GM23338 (cell line): ENCODE measurements at regions not wholly inside any gene's neighbourhood (a gene's known extent, or its start where the extent isn't known, plus 50 kb on each side); places are given as distances from the start of the nearest gene placed in this dataset.

ENCODE experiments used
- ATAC-seq: fragments of 200-7000 bp; cut with Tn5 transposase; 3 replicates; pipeline ENCODE4 v1.9.1; 2020
- DNase-seq: peaks from one replicate; pipeline ENCODE4 v3.0.0-alpha.2; 2015; ENCODE audit warnings: low spot score
- H2AFZ ChIP-seq: fragments of 200-600 bp; sonication (generic); 2 replicates; pipeline ENCODE4 v1.8.0; 2016; ENCODE audit warnings: antibody characterized with exemption, mild to moderate bottlenecking, moderate library complexity
- H3F3A ChIP-seq: fragments of 200-600 bp; sonication (generic); replicated peaks from 2 replicates; pipeline ENCODE4 v1.8.0; 2017; ENCODE audit warnings: antibody characterized with exemption, mixed run types, low read depth
- H3K27ac ChIP-seq: fragments of 200-600 bp; sonication (generic); 2 replicates; pipeline ENCODE4 v1.6.1; 2016; ENCODE audit warnings: low read depth
- H3K27me3 ChIP-seq: fragments of 200-600 bp; sonication (generic); 2 replicates; pipeline ENCODE4 v1.8.0; 2016; ENCODE audit warnings: mild to moderate bottlenecking, mixed run types, moderate library complexity; ENCODE audit not compliant: insufficient read depth
- H3K36me3 ChIP-seq: fragments of 200-600 bp; sonication (generic); 2 replicates; pipeline ENCODE4 v1.8.0; 2016; ENCODE audit warnings: mild to moderate bottlenecking; ENCODE audit not compliant: insufficient read depth
- H3K4me1 ChIP-seq: fragments of 200-600 bp; sonication (generic); 2 replicates; pipeline ENCODE4 v1.8.0; 2016; ENCODE audit warnings: mild to moderate bottlenecking, moderate library complexity; ENCODE audit not compliant: insufficient read depth
- H3K4me2 ChIP-seq: fragments of 200-600 bp; sonication (generic); 2 replicates; pipeline ENCODE4 v1.7.1; 2017; ENCODE audit warnings: mixed run types
- H3K4me3 ChIP-seq: fragments of 200-600 bp; sonication (generic); 2 replicates; pipeline ENCODE4 v1.6.1; 2016; ENCODE audit warnings: mixed run types
- H3K79me2 ChIP-seq: fragments of 200-600 bp; sonication (generic); replicated peaks from 2 replicates; pipeline ENCODE4 v1.8.0; 2017; ENCODE audit warnings: mild to moderate bottlenecking; ENCODE audit not compliant: insufficient read depth
- H3K9me2 ChIP-seq: fragments of 200-600 bp; sonication (generic); 2 replicates; pipeline ENCODE4 v1.8.0; 2017; ENCODE audit not compliant: insufficient read depth
- H4K20me1 ChIP-seq: fragments of 200-600 bp; sonication (generic); replicated peaks from 2 replicates; pipeline ENCODE4 v1.8.0; 2017; ENCODE audit warnings: mild to moderate bottlenecking; ENCODE audit not compliant: insufficient read depth
- H3K27ac Mint-ChIP-seq: 2 replicates; pipeline ENCODE4 v1.8.0; 2020; ENCODE audit warnings: inconsistent platforms, mild to moderate bottlenecking, moderate library complexity, mixed read lengths
- H3K27me3 Mint-ChIP-seq: 3 replicates; pipeline ENCODE4 v1.8.0; 2022; ENCODE audit warnings: low read depth, mild to moderate bottlenecking, moderate library complexity, mixed read lengths, inconsistent platforms; ENCODE audit not compliant: insufficient read depth, poor library complexity
- H3K36me3 Mint-ChIP-seq: 3 replicates; pipeline ENCODE4 v1.8.0; 2021; ENCODE audit warnings: low read depth, mild to moderate bottlenecking, inconsistent platforms, moderate library complexity, mixed read lengths
- H3K4me1 Mint-ChIP-seq: 3 replicates; pipeline ENCODE4 v1.8.0; 2020; ENCODE audit warnings: mild to moderate bottlenecking, inconsistent platforms, mixed read lengths
- H3K4me3 Mint-ChIP-seq: 3 replicates; pipeline ENCODE4 v1.8.0; 2021; ENCODE audit warnings: moderate library complexity, mild to moderate bottlenecking, inconsistent platforms, mixed read lengths
- H3K9me3 Mint-ChIP-seq: 3 replicates; pipeline ENCODE4 v1.8.0; 2020; ENCODE audit warnings: moderate library complexity, mild to moderate bottlenecking, inconsistent platforms, mixed read lengths
- CREB1 ChIP-seq: fragments of 250-450 bp; sonication (Bioruptor Pico); IDR thresholded peaks from 2 replicates; pipeline ENCODE4 v1.5.0; 2020; ENCODE audit warnings: low read depth, mild to moderate bottlenecking, moderate library complexity
- EZH2 ChIP-seq: fragments of 200-600 bp; sonication (generic); IDR thresholded peaks from one replicate; pipeline ENCODE4 v1.8.0; 2017; ENCODE audit warnings: antibody characterized with exemption, mild to moderate bottlenecking, low read depth; ENCODE audit not compliant: unreplicated experiment
- EZH2phosphoT487 ChIP-seq: fragments of 200-600 bp; sonication (generic); IDR thresholded peaks from one replicate; pipeline ENCODE4 v1.8.1; 2018; ENCODE audit warnings: antibody characterized with exemption; ENCODE audit not compliant: unreplicated experiment
- JUNB ChIP-seq: IDR thresholded peaks from one replicate; pipeline ENCODE4 v1.6.1; 2016; ENCODE audit warnings: antibody characterized with exemption; ENCODE audit not compliant: unreplicated experiment
- NANOG ChIP-seq: IDR thresholded peaks from 2 replicates; pipeline ENCODE4 v1.6.1; 2016; ENCODE audit warnings: antibody characterized with exemption, borderline replicate concordance
- POLR2AphosphoS5 ChIP-seq: IDR thresholded peaks from 2 replicates; pipeline ENCODE4 v1.6.1; 2016; ENCODE audit warnings: antibody characterized with exemption, low read depth
- STAT1 ChIP-seq: IDR thresholded peaks from one replicate; pipeline ENCODE4 v1.6.1; 2016; ENCODE audit warnings: antibody characterized with exemption; ENCODE audit not compliant: unreplicated experiment
- ZNF114 ChIP-seq: fragments of 250-450 bp; sonication (Bioruptor Pico); IDR thresholded peaks from 2 replicates; pipeline ENCODE4 v1.5.0; 2020; ENCODE audit warnings: mild to moderate bottlenecking, moderate library complexity
- ZNF331 ChIP-seq: fragments of 250-450 bp; sonication (Bioruptor Pico); IDR thresholded peaks from 2 replicates; pipeline ENCODE4 v1.5.0; 2020; ENCODE audit warnings: low read depth, mild to moderate bottlenecking, moderate library complexity
- TF ChIP-seq, protein P1 (sequence below): IDR thresholded peaks from one replicate; pipeline ENCODE4 v1.6.1; 2018; ENCODE audit warnings: antibody characterized with exemption; ENCODE audit not compliant: unreplicated experiment
- TF ChIP-seq, protein P2 (sequence below), 2 experiments: fragments of 200-600 bp in 1 of 2; sonication (generic) in 1 of 2; conservative IDR thresholded peaks; 2 replicates each; pipeline versions ENCODE4 v1.5.1 to v1.6.1; 2016 to 2017; ENCODE audit warnings: antibody characterized with exemption in 2 of 2, low read depth in 2 of 2, mild to moderate bottlenecking in 2 of 2, moderate library complexity in 1 of 2
- TF ChIP-seq, protein P3 (sequence below): fragments of 250-450 bp; sonication (Bioruptor Pico); IDR thresholded peaks from 2 replicates; pipeline ENCODE4 v1.5.0; 2020; ENCODE audit warnings: mild to moderate bottlenecking, moderate library complexity
- TF ChIP-seq, protein P4 (sequence below): IDR thresholded peaks from 2 replicates; pipeline ENCODE4 v1.6.1; 2016; ENCODE audit warnings: antibody characterized with exemption

DNA sequence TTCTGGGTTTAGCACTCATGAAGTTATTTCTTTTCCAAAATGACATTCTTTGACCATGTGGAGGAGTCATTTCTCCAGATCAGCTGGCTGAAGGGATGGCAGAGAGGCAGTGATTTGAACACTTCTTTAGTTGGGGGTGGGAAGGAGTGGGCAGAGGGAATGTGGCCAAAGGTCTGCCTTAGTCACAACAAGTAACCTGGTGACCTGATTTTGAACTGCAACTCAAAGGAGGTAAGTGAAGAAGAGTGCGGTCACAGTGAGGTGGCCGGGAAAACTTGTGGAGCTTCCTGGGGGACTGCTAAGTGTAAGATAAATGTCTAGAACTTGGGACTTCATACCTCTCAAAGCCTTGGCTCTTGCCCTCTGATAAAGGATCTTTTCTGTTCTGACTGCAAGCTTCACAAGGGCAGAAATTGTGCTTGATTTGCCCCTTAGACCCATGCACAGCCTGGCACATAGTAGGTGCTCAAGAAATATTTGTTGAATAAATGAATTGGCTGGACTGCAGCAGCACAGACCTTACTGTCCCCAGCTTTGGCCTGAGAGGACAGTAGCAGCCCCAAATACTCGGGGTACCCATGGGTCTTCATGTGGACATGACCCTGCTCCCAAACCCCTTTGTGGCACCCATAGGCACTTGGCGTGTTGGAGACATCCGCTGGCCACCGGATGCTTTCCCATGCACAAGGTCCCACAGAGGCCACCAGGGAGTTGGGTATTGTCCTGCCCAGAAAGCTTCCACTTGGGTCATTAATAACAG is 99.0 kb upstream of the ALX4 start:
- H3K4me1 ChIP-seq: no peaks in the 10 kb centered on the region
- H3K27ac ChIP-seq: no peak overlapping the region
- no peaks in the 10 kb centered on the region for H3K9me2 ChIP-seq
- no peaks in the 10 kb centered on the region for H3F3A ChIP-seq
- no peak overlapping the region for H3K4me3 ChIP-seq
- H3K27ac Mint-ChIP-seq: no peak overlapping the region
- ATAC-seq (no peak), DNase-seq (no peak)
- no peaks in the 10 kb centered on the region for H3K27me3 ChIP-seq
- TF ChIP-seq JUNB (no peak), EZH2phosphoT487 (no peak), ZNF331 (CRISPR knock-in tag) (no peak), POLR2AphosphoS5 (no peak), STAT1 (no peak), CREB1 (CRISPR knock-in tag) (no peak), EZH2 (no peak), NANOG (no peak), ZNF114 (no peak)
- TF ChIP-seq, protein P1, sequence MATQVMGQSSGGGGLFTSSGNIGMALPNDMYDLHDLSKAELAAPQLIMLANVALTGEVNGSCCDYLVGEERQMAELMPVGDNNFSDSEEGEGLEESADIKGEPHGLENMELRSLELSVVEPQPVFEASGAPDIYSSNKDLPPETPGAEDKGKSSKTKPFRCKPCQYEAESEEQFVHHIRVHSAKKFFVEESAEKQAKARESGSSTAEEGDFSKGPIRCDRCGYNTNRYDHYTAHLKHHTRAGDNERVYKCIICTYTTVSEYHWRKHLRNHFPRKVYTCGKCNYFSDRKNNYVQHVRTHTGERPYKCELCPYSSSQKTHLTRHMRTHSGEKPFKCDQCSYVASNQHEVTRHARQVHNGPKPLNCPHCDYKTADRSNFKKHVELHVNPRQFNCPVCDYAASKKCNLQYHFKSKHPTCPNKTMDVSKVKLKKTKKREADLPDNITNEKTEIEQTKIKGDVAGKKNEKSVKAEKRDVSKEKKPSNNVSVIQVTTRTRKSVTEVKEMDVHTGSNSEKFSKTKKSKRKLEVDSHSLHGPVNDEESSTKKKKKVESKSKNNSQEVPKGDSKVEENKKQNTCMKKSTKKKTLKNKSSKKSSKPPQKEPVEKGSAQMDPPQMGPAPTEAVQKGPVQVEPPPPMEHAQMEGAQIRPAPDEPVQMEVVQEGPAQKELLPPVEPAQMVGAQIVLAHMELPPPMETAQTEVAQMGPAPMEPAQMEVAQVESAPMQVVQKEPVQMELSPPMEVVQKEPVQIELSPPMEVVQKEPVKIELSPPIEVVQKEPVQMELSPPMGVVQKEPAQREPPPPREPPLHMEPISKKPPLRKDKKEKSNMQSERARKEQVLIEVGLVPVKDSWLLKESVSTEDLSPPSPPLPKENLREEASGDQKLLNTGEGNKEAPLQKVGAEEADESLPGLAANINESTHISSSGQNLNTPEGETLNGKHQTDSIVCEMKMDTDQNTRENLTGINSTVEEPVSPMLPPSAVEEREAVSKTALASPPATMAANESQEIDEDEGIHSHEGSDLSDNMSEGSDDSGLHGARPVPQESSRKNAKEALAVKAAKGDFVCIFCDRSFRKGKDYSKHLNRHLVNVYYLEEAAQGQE: no peak
- TF ChIP-seq, protein P2, sequence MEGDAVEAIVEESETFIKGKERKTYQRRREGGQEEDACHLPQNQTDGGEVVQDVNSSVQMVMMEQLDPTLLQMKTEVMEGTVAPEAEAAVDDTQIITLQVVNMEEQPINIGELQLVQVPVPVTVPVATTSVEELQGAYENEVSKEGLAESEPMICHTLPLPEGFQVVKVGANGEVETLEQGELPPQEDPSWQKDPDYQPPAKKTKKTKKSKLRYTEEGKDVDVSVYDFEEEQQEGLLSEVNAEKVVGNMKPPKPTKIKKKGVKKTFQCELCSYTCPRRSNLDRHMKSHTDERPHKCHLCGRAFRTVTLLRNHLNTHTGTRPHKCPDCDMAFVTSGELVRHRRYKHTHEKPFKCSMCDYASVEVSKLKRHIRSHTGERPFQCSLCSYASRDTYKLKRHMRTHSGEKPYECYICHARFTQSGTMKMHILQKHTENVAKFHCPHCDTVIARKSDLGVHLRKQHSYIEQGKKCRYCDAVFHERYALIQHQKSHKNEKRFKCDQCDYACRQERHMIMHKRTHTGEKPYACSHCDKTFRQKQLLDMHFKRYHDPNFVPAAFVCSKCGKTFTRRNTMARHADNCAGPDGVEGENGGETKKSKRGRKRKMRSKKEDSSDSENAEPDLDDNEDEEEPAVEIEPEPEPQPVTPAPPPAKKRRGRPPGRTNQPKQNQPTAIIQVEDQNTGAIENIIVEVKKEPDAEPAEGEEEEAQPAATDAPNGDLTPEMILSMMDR (conservative IDR thresholded peaks at IDR 0.05; ENCODE audit: low read depth in 2 of 2): no peak
- TF ChIP-seq, protein P3, sequence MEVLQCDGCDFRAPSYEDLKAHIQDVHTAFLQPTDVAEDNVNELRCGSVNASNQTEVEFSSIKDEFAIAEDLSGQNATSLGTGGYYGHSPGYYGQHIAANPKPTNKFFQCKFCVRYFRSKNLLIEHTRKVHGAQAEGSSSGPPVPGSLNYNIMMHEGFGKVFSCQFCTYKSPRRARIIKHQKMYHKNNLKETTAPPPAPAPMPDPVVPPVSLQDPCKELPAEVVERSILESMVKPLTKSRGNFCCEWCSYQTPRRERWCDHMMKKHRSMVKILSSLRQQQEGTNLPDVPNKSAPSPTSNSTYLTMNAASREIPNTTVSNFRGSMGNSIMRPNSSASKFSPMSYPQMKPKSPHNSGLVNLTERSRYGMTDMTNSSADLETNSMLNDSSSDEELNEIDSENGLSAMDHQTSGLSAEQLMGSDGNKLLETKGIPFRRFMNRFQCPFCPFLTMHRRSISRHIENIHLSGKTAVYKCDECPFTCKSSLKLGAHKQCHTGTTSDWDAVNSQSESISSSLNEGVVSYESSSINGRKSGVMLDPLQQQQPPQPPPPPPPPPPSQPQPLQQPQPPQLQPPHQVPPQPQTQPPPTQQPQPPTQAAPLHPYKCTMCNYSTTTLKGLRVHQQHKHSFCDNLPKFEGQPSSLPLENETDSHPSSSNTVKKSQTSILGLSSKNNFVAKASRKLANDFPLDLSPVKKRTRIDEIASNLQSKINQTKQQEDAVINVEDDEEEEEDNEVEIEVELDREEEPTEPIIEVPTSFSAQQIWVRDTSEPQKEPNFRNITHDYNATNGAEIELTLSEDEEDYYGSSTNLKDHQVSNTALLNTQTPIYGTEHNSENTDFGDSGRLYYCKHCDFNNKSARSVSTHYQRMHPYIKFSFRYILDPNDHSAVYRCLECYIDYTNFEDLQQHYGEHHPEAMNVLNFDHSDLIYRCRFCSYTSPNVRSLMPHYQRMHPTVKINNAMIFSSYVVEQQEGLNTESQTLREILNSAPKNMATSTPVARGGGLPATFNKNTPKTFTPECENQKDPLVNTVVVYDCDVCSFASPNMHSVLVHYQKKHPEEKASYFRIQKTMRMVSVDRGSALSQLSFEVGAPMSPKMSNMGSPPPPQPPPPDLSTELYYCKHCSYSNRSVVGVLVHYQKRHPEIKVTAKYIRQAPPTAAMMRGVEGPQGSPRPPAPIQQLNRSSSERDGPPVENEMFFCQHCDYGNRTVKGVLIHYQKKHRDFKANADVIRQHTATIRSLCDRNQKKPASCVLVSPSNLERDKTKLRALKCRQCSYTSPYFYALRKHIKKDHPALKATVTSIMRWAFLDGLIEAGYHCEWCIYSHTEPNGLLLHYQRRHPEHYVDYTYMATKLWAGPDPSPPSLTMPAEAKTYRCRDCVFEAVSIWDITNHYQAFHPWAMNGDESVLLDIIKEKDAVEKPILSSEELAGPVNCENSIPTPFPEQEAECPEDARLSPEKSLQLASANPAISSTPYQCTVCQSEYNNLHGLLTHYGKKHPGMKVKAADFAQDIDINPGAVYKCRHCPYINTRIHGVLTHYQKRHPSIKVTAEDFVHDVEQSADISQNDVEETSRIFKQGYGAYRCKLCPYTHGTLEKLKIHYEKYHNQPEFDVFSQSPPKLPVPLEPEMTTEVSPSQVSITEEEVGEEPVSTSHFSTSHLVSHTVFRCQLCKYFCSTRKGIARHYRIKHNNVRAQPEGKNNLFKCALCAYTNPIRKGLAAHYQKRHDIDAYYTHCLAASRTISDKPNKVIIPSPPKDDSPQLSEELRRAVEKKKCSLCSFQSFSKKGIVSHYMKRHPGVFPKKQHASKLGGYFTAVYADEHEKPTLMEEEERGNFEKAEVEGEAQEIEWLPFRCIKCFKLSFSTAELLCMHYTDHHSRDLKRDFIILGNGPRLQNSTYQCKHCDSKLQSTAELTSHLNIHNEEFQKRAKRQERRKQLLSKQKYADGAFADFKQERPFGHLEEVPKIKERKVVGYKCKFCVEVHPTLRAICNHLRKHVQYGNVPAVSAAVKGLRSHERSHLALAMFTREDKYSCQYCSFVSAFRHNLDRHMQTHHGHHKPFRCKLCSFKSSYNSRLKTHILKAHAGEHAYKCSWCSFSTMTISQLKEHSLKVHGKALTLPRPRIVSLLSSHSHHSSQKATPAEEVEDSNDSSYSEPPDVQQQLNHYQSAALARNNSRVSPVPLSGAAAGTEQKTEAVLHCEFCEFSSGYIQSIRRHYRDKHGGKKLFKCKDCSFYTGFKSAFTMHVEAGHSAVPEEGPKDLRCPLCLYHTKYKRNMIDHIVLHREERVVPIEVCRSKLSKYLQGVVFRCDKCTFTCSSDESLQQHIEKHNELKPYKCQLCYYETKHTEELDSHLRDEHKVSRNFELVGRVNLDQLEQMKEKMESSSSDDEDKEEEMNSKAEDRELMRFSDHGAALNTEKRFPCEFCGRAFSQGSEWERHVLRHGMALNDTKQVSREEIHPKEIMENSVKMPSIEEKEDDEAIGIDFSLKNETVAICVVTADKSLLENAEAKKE: no peak
- TF ChIP-seq, protein P4, sequence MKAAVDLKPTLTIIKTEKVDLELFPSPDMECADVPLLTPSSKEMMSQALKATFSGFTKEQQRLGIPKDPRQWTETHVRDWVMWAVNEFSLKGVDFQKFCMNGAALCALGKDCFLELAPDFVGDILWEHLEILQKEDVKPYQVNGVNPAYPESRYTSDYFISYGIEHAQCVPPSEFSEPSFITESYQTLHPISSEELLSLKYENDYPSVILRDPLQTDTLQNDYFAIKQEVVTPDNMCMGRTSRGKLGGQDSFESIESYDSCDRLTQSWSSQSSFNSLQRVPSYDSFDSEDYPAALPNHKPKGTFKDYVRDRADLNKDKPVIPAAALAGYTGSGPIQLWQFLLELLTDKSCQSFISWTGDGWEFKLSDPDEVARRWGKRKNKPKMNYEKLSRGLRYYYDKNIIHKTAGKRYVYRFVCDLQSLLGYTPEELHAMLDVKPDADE: no peak
- H3K4me2 ChIP-seq: no peak overlapping the region
- peaks cover 8% of the 10 kb centered on the region for H3K27me3 Mint-ChIP-seq
- no peaks in the 10 kb centered on the region for H4K20me1 ChIP-seq
- H3K36me3 ChIP-seq: no peaks in the 10 kb centered on the region
- H3K4me3 Mint-ChIP-seq: no peak overlapping the region
- H3K9me3 Mint-ChIP-seq: no peaks in the 10 kb centered on the region; the same call in 2 of the 3 replicates
- H3K36me3 Mint-ChIP-seq: no peaks in the 10 kb centered on the region
- H2AFZ ChIP-seq: no peak overlapping the region
- H3K4me1 Mint-ChIP-seq: no peaks in the 10 kb centered on the region
- H3K79me2 ChIP-seq: no peaks in the 10 kb centered on the region
